Peyer's patch (tissue), 4 donors: ENCODE measurements at regions not wholly inside any gene's neighbourhood (a gene's known extent, or its start where the extent isn't known, plus 50 kb on each side); places are given as distances from the start of the nearest gene placed in this dataset.

Source experiments
- POLR2A ChIP-seq, 2 donors: fragments of 450-650 bp; IDR thresholded peaks; one replicate each; pipeline ENCODE4 v1.5.1; 2017; ENCODE audit warnings: antibody characterized with exemption in 2 of 2, mild to moderate bottlenecking in 2 of 2, moderate library complexity in 2 of 2
- TF ChIP-seq, protein P1 (sequence below), 6 experiments: fragments of 450-650 bp in 4 of 6; fragments of 200-600 bp in 2 of 6; sonication (generic) in 1 of 6; IDR thresholded peaks; one replicate each; pipeline ENCODE4 v1.5.1; 2017 to 2019; ENCODE audit warnings: antibody characterized with exemption in 6 of 6, mild to moderate bottlenecking in 3 of 6, moderate library complexity in 1 of 6

DNA sequence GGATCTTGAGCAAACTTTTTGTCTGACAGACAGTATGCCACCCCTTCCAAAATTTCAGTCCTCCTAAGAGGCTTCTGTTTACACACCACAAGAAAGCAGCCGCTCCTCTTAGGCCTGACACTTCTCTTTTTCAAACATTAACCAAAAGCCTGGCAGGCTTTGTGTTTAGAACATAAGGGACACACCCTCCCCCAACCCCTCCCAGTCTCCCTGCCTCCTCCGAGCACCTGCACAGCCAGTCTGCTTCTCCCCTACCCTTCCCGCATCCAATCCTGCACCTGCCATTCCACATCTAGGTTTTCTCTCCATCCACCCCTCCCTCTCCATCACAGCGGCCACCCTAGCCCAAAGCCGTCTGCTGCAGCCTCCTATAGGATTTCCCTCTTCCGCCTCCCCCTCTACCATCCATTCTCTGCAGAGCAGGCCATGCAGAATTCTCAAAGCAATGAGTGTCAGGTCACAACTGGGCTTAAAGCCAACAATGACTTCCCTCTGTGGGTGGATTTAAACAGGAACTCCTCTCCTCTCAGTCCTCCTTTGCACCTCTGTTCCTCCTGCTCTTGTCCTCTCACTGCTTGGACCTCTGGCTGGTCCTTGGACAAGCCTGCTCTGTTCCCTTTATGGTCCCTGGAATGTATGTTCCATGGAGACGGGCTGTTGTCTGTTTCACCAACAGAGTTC, 478.2 kb downstream of the NPHP4 start:
- TF ChIP-seq, protein P1, sequence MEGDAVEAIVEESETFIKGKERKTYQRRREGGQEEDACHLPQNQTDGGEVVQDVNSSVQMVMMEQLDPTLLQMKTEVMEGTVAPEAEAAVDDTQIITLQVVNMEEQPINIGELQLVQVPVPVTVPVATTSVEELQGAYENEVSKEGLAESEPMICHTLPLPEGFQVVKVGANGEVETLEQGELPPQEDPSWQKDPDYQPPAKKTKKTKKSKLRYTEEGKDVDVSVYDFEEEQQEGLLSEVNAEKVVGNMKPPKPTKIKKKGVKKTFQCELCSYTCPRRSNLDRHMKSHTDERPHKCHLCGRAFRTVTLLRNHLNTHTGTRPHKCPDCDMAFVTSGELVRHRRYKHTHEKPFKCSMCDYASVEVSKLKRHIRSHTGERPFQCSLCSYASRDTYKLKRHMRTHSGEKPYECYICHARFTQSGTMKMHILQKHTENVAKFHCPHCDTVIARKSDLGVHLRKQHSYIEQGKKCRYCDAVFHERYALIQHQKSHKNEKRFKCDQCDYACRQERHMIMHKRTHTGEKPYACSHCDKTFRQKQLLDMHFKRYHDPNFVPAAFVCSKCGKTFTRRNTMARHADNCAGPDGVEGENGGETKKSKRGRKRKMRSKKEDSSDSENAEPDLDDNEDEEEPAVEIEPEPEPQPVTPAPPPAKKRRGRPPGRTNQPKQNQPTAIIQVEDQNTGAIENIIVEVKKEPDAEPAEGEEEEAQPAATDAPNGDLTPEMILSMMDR (IDR thresholded peaks at IDR 0.05): no peak
- TF ChIP-seq POLR2A (IDR thresholded peaks at IDR 0.05): no peak
